Activated CD8-positive, alpha-beta memory T cell treated with anti-CD3 and anti-CD28 coated beads, Interleukin-2, amount 10 ng/mL, durations not matched to agents 7 days and 5 days (primary cell): ENCODE measurements at regions not wholly inside any gene's neighbourhood (a gene's known extent, or its start where the extent isn't known, plus 50 kb on each side); places are given as distances from the start of the nearest gene placed in this dataset.
"Not testable (repeated sequence)": the region's sequence is repeated elsewhere in the genome, so short reads cannot be mapped to it uniquely, and the experiment has no call there.

Experiments used
- ATAC-seq: fragments of 150-1000 bp; cut with Tn5 transposase; one replicate; pipeline ENCODE4 v1.10.0; 2021; ENCODE audit warnings: moderate library complexity
- CTCF ChIA-PET: fragments of 350-600 bp; sonication (Branson Sonifier 250); formaldehyde crosslinking; loops from one replicate; lab custom pipeline; 2021; ENCODE audit warnings: antibody characterized with exemption; lab: Charles Lee
- DNase-seq: peaks from one replicate; pipeline ENCODE4 v3.0.0-alpha.2; 2020
- H3K27ac Mint-ChIP-seq: one replicate; pipeline ENCODE4 v1.8.0; 2021; ENCODE audit warnings: mild to moderate bottlenecking, mixed read lengths
- H3K27me3 Mint-ChIP-seq: one replicate; pipeline ENCODE4 v1.8.0; 2021; ENCODE audit warnings: mixed read lengths
- H3K36me3 Mint-ChIP-seq: one replicate; pipeline ENCODE4 v1.8.0; 2021; ENCODE audit warnings: mild to moderate bottlenecking, mixed read lengths
- H3K4me1 Mint-ChIP-seq: one replicate; pipeline ENCODE4 v1.8.0; 2021; ENCODE audit warnings: mixed read lengths
- H3K4me3 Mint-ChIP-seq: one replicate; pipeline ENCODE4 v1.8.0; 2021; ENCODE audit warnings: mild to moderate bottlenecking, moderate library complexity, mixed read lengths
- H3K9me3 Mint-ChIP-seq: one replicate; pipeline ENCODE4 v1.8.0; 2022; ENCODE audit warnings: low read depth, mixed read lengths

GRCh38 chr2:123578016-123578415, 447.1 kb upstream of the CNTNAP5 start:
- H3K4me3 Mint-ChIP-seq, result no peak overlapping the region
- no peaks in the 10 kb centered on the region for H3K4me1 Mint-ChIP-seq
- no peaks in the 10 kb centered on the region for H3K36me3 Mint-ChIP-seq
- ATAC-seq, result no peak
- DNase-seq, result no peak
- CTCF ChIA-PET, result no interaction called here
- H3K9me3 Mint-ChIP-seq, result no peaks in the 10 kb centered on the region
- H3K27me3 Mint-ChIP-seq, result no peaks in the 10 kb centered on the region
- H3K27ac Mint-ChIP-seq, result no peak overlapping the region

GRCh38 chr2:123596621-123597020, 428.5 kb upstream of the CNTNAP5 start:
- peaks cover 28% of the 10 kb centered on the region for H3K9me3 Mint-ChIP-seq
- DNase-seq (no peak), ATAC-seq (no peak)
- CTCF ChIA-PET, result no interaction called here
- no peaks in the 10 kb centered on the region for H3K4me1 Mint-ChIP-seq
- no peak overlapping the region for H3K27ac Mint-ChIP-seq
- no peak overlapping the region for H3K4me3 Mint-ChIP-seq
- H3K27me3 Mint-ChIP-seq, result no peaks in the 10 kb centered on the region
- H3K36me3 Mint-ChIP-seq, result no peaks in the 10 kb centered on the region

- Mint-ChIP-seq H3K36me3 (no peaks in the 10 kb centered on the region), H3K9me3 (peaks cover 31% of the 10 kb centered on the region), H3K27ac (no peak overlapping the region), H3K4me3 (no peak overlapping the region), H3K4me1 (no peaks in the 10 kb centered on the region), H3K27me3 (no peaks in the 10 kb centered on the region)
- CTCF ChIA-PET, result no interaction called here
- ATAC-seq (no peak), DNase-seq (no peak)
These were observed 427.1 kb upstream of the CNTNAP5 start for GRCh38 chr2:123597988-123598387.

GRCh38 chr2:123606631-123607030, 418.5 kb upstream of the CNTNAP5 start:
- Mint-ChIP-seq H3K9me3 (peaks cover 16% of the 10 kb centered on the region), H3K36me3 (no peaks in the 10 kb centered on the region), H3K27me3 (no peaks in the 10 kb centered on the region), H3K27ac (no peak overlapping the region), H3K4me1 (no peaks in the 10 kb centered on the region), H3K4me3 (no peak overlapping the region)
- DNase-seq (no peak), ATAC-seq (no peak)
- CTCF ChIA-PET, result no interaction called here

GRCh38 chr2:123609077-123609476, 416.0 kb upstream of the CNTNAP5 start:
- DNase-seq, result no peak
- CTCF ChIA-PET, result no interaction called here
- H3K9me3 Mint-ChIP-seq, result peaks cover 14% of the 10 kb centered on the region

GRCh38 chr2:123614596-123614995, 410.5 kb upstream of the CNTNAP5 start:
- H3K4me1 Mint-ChIP-seq, result no peaks in the 10 kb centered on the region
- no peaks in the 10 kb centered on the region for H3K27me3 Mint-ChIP-seq
- DNase-seq (no peak), ATAC-seq (no peak)
- no peak overlapping the region for H3K4me3 Mint-ChIP-seq
- H3K9me3 Mint-ChIP-seq, result peaks cover 11% of the 10 kb centered on the region
- no peak overlapping the region for H3K27ac Mint-ChIP-seq
- CTCF ChIA-PET, result no interaction called here
- no peaks in the 10 kb centered on the region for H3K36me3 Mint-ChIP-seq

More at GRCh38 chr2:123609077-123609476, 416.0 kb upstream of the CNTNAP5 start:
- no peak overlapping the region for H3K27ac Mint-ChIP-seq
- no peaks in the 10 kb centered on the region for H3K36me3 Mint-ChIP-seq
- H3K4me3 Mint-ChIP-seq, result no peak overlapping the region
- no peak for ATAC-seq
- H3K27me3 Mint-ChIP-seq, result no peaks in the 10 kb centered on the region
- H3K4me1 Mint-ChIP-seq, result no peaks in the 10 kb centered on the region

- H3K4me1 Mint-ChIP-seq, DNase-seq, H3K27ac Mint-ChIP-seq, H3K9me3 Mint-ChIP-seq, CTCF ChIA-PET, H3K4me3 Mint-ChIP-seq, ATAC-seq, H3K36me3 Mint-ChIP-seq, H3K27me3 Mint-ChIP-seq: not testable (repeated sequence)
These were observed 406.4 kb upstream of the CNTNAP5 start for GRCh38 chr2:123618642-123619041.

- Mint-ChIP-seq H3K27me3 (no peaks in the 10 kb centered on the region), H3K27ac (no peak overlapping the region), H3K36me3 (no peaks in the 10 kb centered on the region), H3K9me3 (peaks cover 10% of the 10 kb centered on the region), H3K4me1 (no peaks in the 10 kb centered on the region), H3K4me3 (no peak overlapping the region)
- CTCF ChIA-PET, result no interaction called here
- DNase-seq (no peak), ATAC-seq (no peak)
These were observed 400.3 kb upstream of the CNTNAP5 start for GRCh38 chr2:123624816-123625215.

GRCh38 chr2:123636232-123636631, 388.9 kb upstream of the CNTNAP5 start:
- ATAC-seq (no peak), DNase-seq (no peak)
- Mint-ChIP-seq H3K36me3 (no peaks in the 10 kb centered on the region), H3K4me1 (no peaks in the 10 kb centered on the region), H3K27me3 (no peaks in the 10 kb centered on the region), H3K27ac (no peak overlapping the region), H3K9me3 (peaks cover 6% of the 10 kb centered on the region), H3K4me3 (no peak overlapping the region)
- CTCF ChIA-PET, result no interaction called here

GRCh38 chr2:123640685-123641335, 384.3 kb upstream of the CNTNAP5 start:
- Mint-ChIP-seq H3K4me1 (no peaks in the 10 kb centered on the region), H3K36me3 (no peaks in the 10 kb centered on the region), H3K27ac (no peak overlapping the region), H3K9me3 (peaks cover 2% of the 10 kb centered on the region), H3K27me3 (no peaks in the 10 kb centered on the region), H3K4me3 (no peak overlapping the region)
- DNase-seq (no peak), ATAC-seq (no peak)
- CTCF ChIA-PET, result no interaction called here

GRCh38 chr2:123644053-123644452, 381.0 kb upstream of the CNTNAP5 start:
- Mint-ChIP-seq H3K27me3 (no peaks in the 10 kb centered on the region), H3K9me3 (peaks cover 8% of the 10 kb centered on the region), H3K4me1 (no peaks in the 10 kb centered on the region), H3K27ac (no peak overlapping the region), H3K4me3 (no peak overlapping the region), H3K36me3 (no peaks in the 10 kb centered on the region)
- CTCF ChIA-PET, result no interaction called here
- ATAC-seq (no peak), DNase-seq (no peak)

GRCh38 chr2:123648016-123648415, 377.1 kb upstream of the CNTNAP5 start:
- Mint-ChIP-seq H3K4me3 (no peak overlapping the region), H3K27ac (no peak overlapping the region), H3K27me3 (no peaks in the 10 kb centered on the region), H3K36me3 (no peaks in the 10 kb centered on the region), H3K9me3 (peaks cover 6% of the 10 kb centered on the region), H3K4me1 (no peaks in the 10 kb centered on the region)
- no peak for ATAC-seq
- CTCF ChIA-PET, result no interaction called here
- DNase-seq, result no peak

GRCh38 chr2:123648956-123649355, 376.1 kb upstream of the CNTNAP5 start:
- CTCF ChIA-PET, result no interaction called here
- Mint-ChIP-seq H3K27me3 (no peaks in the 10 kb centered on the region), H3K36me3 (no peaks in the 10 kb centered on the region), H3K27ac (no peak overlapping the region), H3K4me3 (no peak overlapping the region), H3K4me1 (no peaks in the 10 kb centered on the region), H3K9me3 (peaks cover 6% of the 10 kb centered on the region)
- no peak for ATAC-seq
- DNase-seq, result no peak

GRCh38 chr2:123651151-123651550, 373.9 kb upstream of the CNTNAP5 start:
- H3K9me3 Mint-ChIP-seq, result peaks cover 9% of the 10 kb centered on the region
- ATAC-seq (no peak), DNase-seq (no peak)
- H3K4me3 Mint-ChIP-seq, result no peak overlapping the region
- H3K4me1 Mint-ChIP-seq, result no peaks in the 10 kb centered on the region
- CTCF ChIA-PET, result no interaction called here
- H3K27ac Mint-ChIP-seq, result no peak overlapping the region
- no peaks in the 10 kb centered on the region for H3K36me3 Mint-ChIP-seq
- no peaks in the 10 kb centered on the region for H3K27me3 Mint-ChIP-seq

GRCh38 chr2:123652320-123652719, 372.8 kb upstream of the CNTNAP5 start:
- CTCF ChIA-PET, result no interaction called here
- Mint-ChIP-seq H3K27me3 (no peaks in the 10 kb centered on the region), H3K4me3 (no peak overlapping the region)

More at GRCh38 chr2:123652320-123652719, 372.8 kb upstream of the CNTNAP5 start:
- Mint-ChIP-seq H3K9me3 (peaks cover 9% of the 10 kb centered on the region), H3K27ac (no peak overlapping the region), H3K36me3 (no peaks in the 10 kb centered on the region), H3K4me1 (no peaks in the 10 kb centered on the region)
- DNase-seq (no peak), ATAC-seq (no peak)
